SK-N-MC (cell line): ENCODE measurements at regions not wholly inside any gene's neighbourhood (a gene's known extent, or its start where the extent isn't known, plus 50 kb on each side); places are given as distances from the start of the nearest gene placed in this dataset.

Experiments used
- EZH2 ChIP-seq: fragments of 200-600 bp; sonication (generic); IDR thresholded peaks from one replicate; pipeline ENCODE4 v1.6.1; 2017; ENCODE audit warnings: antibody characterized with exemption
- POLR2AphosphoS5 ChIP-seq: IDR thresholded peaks from 2 replicates; pipeline ENCODE4 v1.6.1; 2012; ENCODE audit warnings: mild to moderate bottlenecking, low read depth, low read length, borderline replicate concordance

GRCh38 chr6:118750143-118750542 lies 98.8 kb upstream of the CEP85L start:
- TF ChIP-seq POLR2AphosphoS5 (no peak), EZH2 (no peak)
